Activated T-helper 17 cell treated with anti-CD3 and anti-CD28 coated beads, Interleukin-2, amount 50 U/mL, for 72 hours (primary cell): ENCODE measurements at regions not wholly inside any gene's neighbourhood (a gene's known extent, or its start where the extent isn't known, plus 50 kb on each side); places are given as distances from the start of the nearest gene placed in this dataset.

ENCODE experiments used
- ATAC-seq: fragments of 150-1000 bp; cut with Tn5 transposase; replicated peaks from 2 replicates; pipeline ENCODE4 v1.10.0; 2021; ENCODE audit warnings: mild to moderate bottlenecking, moderate library complexity
- H3K27ac Mint-ChIP-seq: one replicate; pipeline ENCODE4 v1.8.0; 2022; ENCODE audit warnings: mixed read lengths
- H3K27me3 Mint-ChIP-seq: one replicate; pipeline ENCODE4 v1.8.0; 2022; ENCODE audit warnings: mixed read lengths
- H3K36me3 Mint-ChIP-seq: one replicate; pipeline ENCODE4 v1.8.0; 2022; ENCODE audit warnings: low read depth, mild to moderate bottlenecking, mixed read lengths
- H3K4me1 Mint-ChIP-seq: one replicate; pipeline ENCODE4 v1.8.0; 2022; ENCODE audit warnings: mixed read lengths
- H3K4me3 Mint-ChIP-seq: one replicate; pipeline ENCODE4 v1.8.0; 2022; ENCODE audit warnings: mild to moderate bottlenecking, mixed read lengths
- H3K9me3 Mint-ChIP-seq: one replicate; pipeline ENCODE4 v1.8.0; 2022; ENCODE audit warnings: mixed read lengths

- no peaks in the 10 kb centered on the region for H3K36me3 Mint-ChIP-seq
- no peak for ATAC-seq
- no peak overlapping the region for H3K27ac Mint-ChIP-seq
- peaks cover 4% of the 10 kb centered on the region for H3K9me3 Mint-ChIP-seq
- no peak overlapping the region for H3K4me3 Mint-ChIP-seq
- no peaks in the 10 kb centered on the region for H3K4me1 Mint-ChIP-seq
- no peaks in the 10 kb centered on the region for H3K27me3 Mint-ChIP-seq
These were observed 746.1 kb downstream of the C12orf50 start for GRCh38 chr12:87283111-87283510.

DNA sequence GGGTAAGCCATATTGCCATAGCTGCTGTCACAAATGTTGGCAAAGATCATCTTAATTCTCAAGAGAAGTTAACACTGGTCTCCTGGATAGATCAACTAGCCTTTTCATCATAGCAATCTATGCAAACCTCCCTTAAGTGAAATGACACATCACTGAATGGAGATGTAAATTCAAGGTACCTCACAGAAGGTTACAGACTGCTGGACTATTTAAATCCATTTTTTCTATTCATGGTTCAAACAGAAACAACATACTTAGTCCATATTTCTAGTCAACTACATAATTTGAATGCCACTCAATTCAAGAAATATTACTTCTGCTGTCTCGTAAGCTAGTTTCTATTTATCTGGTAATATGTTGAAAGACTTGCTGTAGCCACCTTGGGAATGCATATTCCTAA is 748.3 kb downstream of the C12orf50 start:
- ATAC-seq = no peak
- Mint-ChIP-seq H3K27me3 (no peaks in the 10 kb centered on the region), H3K27ac (no peak overlapping the region), H3K4me1 (no peaks in the 10 kb centered on the region), H3K4me3 (no peak overlapping the region), H3K9me3 (peaks cover 4% of the 10 kb centered on the region), H3K36me3 (no peaks in the 10 kb centered on the region)

DNA sequence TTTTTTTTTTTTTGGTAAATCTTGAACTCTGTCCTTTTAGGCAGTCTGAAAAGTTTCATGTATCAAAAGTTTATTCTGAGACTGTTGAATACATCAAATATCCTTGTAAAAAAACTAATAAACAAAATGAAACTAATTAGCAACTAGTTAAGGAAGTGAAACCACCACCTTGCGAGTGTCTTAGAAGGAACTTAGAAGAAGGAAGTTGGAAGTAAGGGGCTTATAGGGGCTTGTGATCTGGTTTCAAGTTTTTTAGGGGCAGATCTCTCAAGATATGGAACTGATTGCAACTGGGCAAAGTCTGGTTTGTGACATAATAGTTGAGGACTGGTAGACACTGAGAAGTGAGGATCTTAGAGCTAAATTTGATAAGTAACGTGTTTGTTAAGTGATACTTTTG is 748.8 kb downstream of the C12orf50 start:
- Mint-ChIP-seq H3K27me3 (no peaks in the 10 kb centered on the region), H3K4me3 (no peak overlapping the region), H3K27ac (no peak overlapping the region), H3K9me3 (peaks cover 4% of the 10 kb centered on the region), H3K36me3 (no peaks in the 10 kb centered on the region), H3K4me1 (no peaks in the 10 kb centered on the region)
- ATAC-seq = no peak

DNA sequence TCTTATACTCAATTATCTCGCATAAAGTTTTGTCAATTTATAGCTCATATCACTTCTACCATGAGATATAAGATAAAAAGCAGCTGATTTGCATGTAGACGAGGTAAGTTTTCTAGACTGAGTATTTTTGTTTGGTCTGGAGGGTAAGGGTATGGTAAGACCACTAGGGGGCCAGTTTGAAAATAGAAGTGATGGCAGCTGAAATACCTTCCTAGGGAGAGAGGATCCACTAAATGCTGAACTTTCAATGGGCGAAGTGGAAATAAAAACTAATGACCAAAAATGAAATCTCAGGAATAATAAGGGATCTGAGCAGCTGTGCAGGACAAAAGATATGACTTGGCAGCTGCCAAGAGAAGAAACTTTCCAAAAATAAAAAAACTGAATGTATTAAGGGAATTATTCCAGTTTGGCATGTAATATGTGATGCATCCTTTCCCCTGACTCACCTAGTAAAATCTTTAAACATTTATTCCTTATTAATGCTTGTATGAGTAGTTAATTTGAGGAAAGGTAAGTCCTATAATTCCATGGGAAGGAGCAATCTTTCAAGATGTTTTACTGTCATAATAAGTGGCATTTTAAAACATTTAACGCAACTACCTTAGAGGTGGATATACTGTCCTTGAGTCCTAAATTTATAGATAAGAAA is 754.5 kb downstream of the C12orf50 start:
- no peaks in the 10 kb centered on the region for H3K27me3 Mint-ChIP-seq
- H3K36me3 Mint-ChIP-seq = no peaks in the 10 kb centered on the region
- H3K9me3 Mint-ChIP-seq = no peaks in the 10 kb centered on the region
- H3K4me1 Mint-ChIP-seq = no peaks in the 10 kb centered on the region
- no peak overlapping the region for H3K27ac Mint-ChIP-seq
- ATAC-seq = no peak
- no peak overlapping the region for H3K4me3 Mint-ChIP-seq

DNA sequence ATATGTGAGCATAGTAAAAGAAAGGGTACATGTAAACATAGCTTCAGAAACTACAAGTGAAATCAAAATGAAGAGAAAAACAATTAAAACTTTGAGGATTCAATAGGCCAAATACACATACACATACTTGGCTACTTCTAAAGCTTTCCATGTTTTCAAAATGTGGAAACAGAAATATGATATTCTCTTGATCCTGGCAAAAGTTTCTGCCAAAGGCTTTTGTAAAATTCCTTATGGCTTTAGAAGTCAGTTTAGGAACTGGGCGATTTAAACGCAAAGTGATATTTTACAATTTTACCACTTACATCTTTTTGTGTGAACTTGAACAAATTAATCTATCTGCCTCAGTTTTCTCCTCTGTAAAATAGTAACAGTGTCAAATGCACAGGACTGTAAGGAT is 756.4 kb downstream of the C12orf50 start:
- H3K27me3 Mint-ChIP-seq = no peaks in the 10 kb centered on the region
- no peak for ATAC-seq
- no peaks in the 10 kb centered on the region for H3K4me1 Mint-ChIP-seq
- no peaks in the 10 kb centered on the region for H3K36me3 Mint-ChIP-seq
- no peak overlapping the region for H3K4me3 Mint-ChIP-seq
- no peak overlapping the region for H3K27ac Mint-ChIP-seq
- no peaks in the 10 kb centered on the region for H3K9me3 Mint-ChIP-seq

- Mint-ChIP-seq H3K27ac (no peak overlapping the region), H3K4me3 (no peak overlapping the region), H3K4me1 (no peaks in the 10 kb centered on the region), H3K36me3 (no peaks in the 10 kb centered on the region), H3K9me3 (no peaks in the 10 kb centered on the region), H3K27me3 (no peaks in the 10 kb centered on the region)
- ATAC-seq = no peak
These were observed 758.3 kb downstream of the C12orf50 start for GRCh38 chr12:87270919-87271318.

- H3K36me3 Mint-ChIP-seq = no peaks in the 10 kb centered on the region
- H3K9me3 Mint-ChIP-seq = peaks cover 4% of the 10 kb centered on the region
- H3K27me3 Mint-ChIP-seq = no peaks in the 10 kb centered on the region
- no peak overlapping the region for H3K27ac Mint-ChIP-seq
- no peak for ATAC-seq
- H3K4me1 Mint-ChIP-seq = no peaks in the 10 kb centered on the region
- no peak overlapping the region for H3K4me3 Mint-ChIP-seq
These were observed 762.9 kb downstream of the C12orf50 start for GRCh38 chr12:87266305-87266704.

- Mint-ChIP-seq H3K4me3 (no peak overlapping the region), H3K27ac (no peak overlapping the region), H3K9me3 (peaks cover under 1% of the 10 kb centered on the region), H3K27me3 (no peaks in the 10 kb centered on the region), H3K36me3 (no peaks in the 10 kb centered on the region), H3K4me1 (no peaks in the 10 kb centered on the region)
- no peak for ATAC-seq
These were observed 769.8 kb downstream of the C12orf50 start for GRCh38 chr12:87259391-87259790.

GRCh38 chr12:87254381-87255030 is 774.7 kb downstream of the C12orf50 start:
- no peaks in the 10 kb centered on the region for H3K36me3 Mint-ChIP-seq
- H3K27me3 Mint-ChIP-seq = no peaks in the 10 kb centered on the region
- H3K4me1 Mint-ChIP-seq = no peaks in the 10 kb centered on the region
- no peak for ATAC-seq
- H3K27ac Mint-ChIP-seq = no peak overlapping the region
- H3K9me3 Mint-ChIP-seq = peaks cover 6% of the 10 kb centered on the region
- H3K4me3 Mint-ChIP-seq = no peak overlapping the region

GRCh38 chr12:87253157-87253556 is 776.0 kb downstream of the C12orf50 start:
- no peaks in the 10 kb centered on the region for H3K36me3 Mint-ChIP-seq
- no peaks in the 10 kb centered on the region for H3K4me1 Mint-ChIP-seq
- peaks cover 6% of the 10 kb centered on the region for H3K9me3 Mint-ChIP-seq
- H3K4me3 Mint-ChIP-seq = no peak overlapping the region
- no peak for ATAC-seq
- H3K27ac Mint-ChIP-seq = no peak overlapping the region
- H3K27me3 Mint-ChIP-seq = no peaks in the 10 kb centered on the region

GRCh38 chr12:87246726-87247125 is 782.5 kb downstream of the C12orf50 start:
- no peaks in the 10 kb centered on the region for H3K4me1 Mint-ChIP-seq
- no peak overlapping the region for H3K27ac Mint-ChIP-seq
- H3K36me3 Mint-ChIP-seq = no peaks in the 10 kb centered on the region
- ATAC-seq = no peak
- no peaks in the 10 kb centered on the region for H3K27me3 Mint-ChIP-seq
- no peak overlapping the region for H3K4me3 Mint-ChIP-seq
- peaks cover 7% of the 10 kb centered on the region for H3K9me3 Mint-ChIP-seq

- Mint-ChIP-seq H3K36me3 (no peaks in the 10 kb centered on the region), H3K4me3 (no peak overlapping the region), H3K27me3 (no peaks in the 10 kb centered on the region), H3K9me3 (peaks cover 16% of the 10 kb centered on the region), H3K4me1 (no peaks in the 10 kb centered on the region), H3K27ac (no peak overlapping the region)
- no peak for ATAC-seq
These were observed 790.7 kb downstream of the C12orf50 start for GRCh38 chr12:87238466-87238865.

DNA sequence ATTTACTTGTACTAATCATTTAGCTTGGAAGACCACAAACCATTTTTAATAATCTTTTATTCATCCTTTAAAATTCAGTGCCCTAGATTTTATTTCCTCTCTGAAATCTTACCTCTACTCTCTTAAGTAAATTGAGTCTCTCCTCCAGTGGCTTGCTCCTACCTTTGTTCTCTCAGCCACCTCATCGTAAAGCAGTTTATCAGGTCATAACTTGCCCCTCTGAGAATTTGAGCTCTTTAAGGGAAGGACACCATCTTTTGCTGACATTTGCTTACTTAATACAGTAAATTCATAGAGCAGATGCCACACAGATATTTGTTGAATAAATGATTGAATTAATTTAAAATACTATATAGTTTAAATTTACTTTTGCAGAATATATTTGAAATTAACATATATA is 794.3 kb downstream of the C12orf50 start:
- H3K27me3 Mint-ChIP-seq = no peaks in the 10 kb centered on the region
- no peak overlapping the region for H3K27ac Mint-ChIP-seq
- H3K4me1 Mint-ChIP-seq = no peaks in the 10 kb centered on the region
- no peak for ATAC-seq
- H3K4me3 Mint-ChIP-seq = no peak overlapping the region
- H3K36me3 Mint-ChIP-seq = no peaks in the 10 kb centered on the region
- H3K9me3 Mint-ChIP-seq = peaks cover 10% of the 10 kb centered on the region

DNA sequence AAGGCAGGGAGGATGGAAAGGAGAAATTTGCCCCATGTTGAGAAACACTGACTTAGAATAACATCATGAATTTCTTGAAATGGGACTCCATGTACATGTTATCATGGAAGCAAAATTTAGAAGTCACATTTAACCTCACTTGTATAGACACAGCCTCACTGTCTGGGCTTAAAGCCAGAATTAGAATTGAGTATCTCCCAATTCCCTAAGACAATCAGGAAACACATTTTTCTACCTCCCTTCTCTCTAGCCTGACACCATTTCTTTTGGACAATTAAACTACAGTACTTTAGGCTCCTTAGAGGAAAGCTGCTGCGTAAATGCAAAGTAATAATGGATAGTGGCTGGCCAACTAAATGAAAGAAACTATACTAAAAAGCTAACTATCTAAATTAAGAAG is 795.5 kb downstream of the C12orf50 start:
- H3K9me3 Mint-ChIP-seq = peaks cover 13% of the 10 kb centered on the region
- ATAC-seq = no peak
- no peaks in the 10 kb centered on the region for H3K4me1 Mint-ChIP-seq
- no peaks in the 10 kb centered on the region for H3K36me3 Mint-ChIP-seq
- H3K27me3 Mint-ChIP-seq = no peaks in the 10 kb centered on the region
- no peak overlapping the region for H3K27ac Mint-ChIP-seq
- H3K4me3 Mint-ChIP-seq = no peak overlapping the region

- ATAC-seq = no peak
- H3K4me1 Mint-ChIP-seq = no peaks in the 10 kb centered on the region
- H3K36me3 Mint-ChIP-seq = no peaks in the 10 kb centered on the region
- H3K4me3 Mint-ChIP-seq = no peak overlapping the region
- no peaks in the 10 kb centered on the region for H3K27me3 Mint-ChIP-seq
- H3K27ac Mint-ChIP-seq = no peak overlapping the region
- peaks cover 10% of the 10 kb centered on the region for H3K9me3 Mint-ChIP-seq
These were observed 797.4 kb downstream of the C12orf50 start for GRCh38 chr12:87231818-87232217.
